ENCODE measurements at regions not wholly inside any gene's neighbourhood (a gene's known extent, or its start where the extent isn't known, plus 50 kb on each side); places are given as distances from the start of the nearest gene placed in this dataset.
A peak's percentile ranks its signal among the peaks of the same experiment; 100 is the strongest.

GRCh38 chr11:27894552-27894951 lies 194.3 kb upstream of the BDNF start:
- H3K9me3 ChIP-seq: no peaks in the 10 kb centered on the region
- DNase-seq (ENCODE audit: low spot score in 2 of 2): no peak
- in situ Hi-C loops (cut with MboI; ENCODE audit: low sequenced_read_pairs): no loop called here
- H3K27me3 ChIP-seq (ENCODE audit: low read depth): no peaks in the 10 kb centered on the region
- no peaks in the 10 kb centered on the region for H3K36me3 ChIP-seq (replicated peaks)
- H3K4me3 ChIP-seq: no peak overlapping the region
- H3K4me1 ChIP-seq: no peaks in the 10 kb centered on the region

GRCh38 chr11:27886857-27887256 lies 186.6 kb upstream of the BDNF start:
- in situ Hi-C loops (cut with MboI; ENCODE audit: low sequenced_read_pairs): no loop called here
- Histone ChIP-seq H3K4me3 (no peak overlapping the region), H3K9me3 (no peaks in the 10 kb centered on the region), H3K36me3 (replicated peaks) (no peaks in the 10 kb centered on the region), H3K4me1 (peaks cover 4% of the 10 kb centered on the region; the same call in 1 of the 2 replicates), H3K27me3 (ENCODE audit: low read depth) (no peaks in the 10 kb centered on the region)
- no peak for DNase-seq (ENCODE audit: low spot score in 2 of 2)

GRCh38 chr11:27882066-27882697 lies 181.9 kb upstream of the BDNF start:
- in situ Hi-C loops (cut with MboI; ENCODE audit: low sequenced_read_pairs): no loop called here
- peak in 1 of 2 experiments; percentile 19 for DNase-seq (ENCODE audit: low spot score in 2 of 2)
- peaks cover 4% of the 10 kb centered on the region; the same call in 1 of the 2 replicates for H3K4me1 ChIP-seq
- no peaks in the 10 kb centered on the region for H3K36me3 ChIP-seq (replicated peaks)
- no peaks in the 10 kb centered on the region for H3K9me3 ChIP-seq
- H3K27me3 ChIP-seq (ENCODE audit: low read depth): peaks cover 5% of the 10 kb centered on the region
- no peak overlapping the region for H3K4me3 ChIP-seq

- H3K36me3 ChIP-seq (replicated peaks): no peaks in the 10 kb centered on the region
- H3K4me3 ChIP-seq: no peak overlapping the region
- no peaks in the 10 kb centered on the region; the same call in 1 of the 2 replicates for H3K4me1 ChIP-seq
- H3K9me3 ChIP-seq: no peaks in the 10 kb centered on the region
- no peak for DNase-seq (ENCODE audit: low spot score in 2 of 2)
- peaks cover 6% of the 10 kb centered on the region for H3K27me3 ChIP-seq (ENCODE audit: low read depth)
- in situ Hi-C loops (cut with MboI; ENCODE audit: low sequenced_read_pairs): no loop called here
Observed at GRCh38 chr11:27875831-27876775, 175.8 kb upstream of the BDNF start.

DNA sequence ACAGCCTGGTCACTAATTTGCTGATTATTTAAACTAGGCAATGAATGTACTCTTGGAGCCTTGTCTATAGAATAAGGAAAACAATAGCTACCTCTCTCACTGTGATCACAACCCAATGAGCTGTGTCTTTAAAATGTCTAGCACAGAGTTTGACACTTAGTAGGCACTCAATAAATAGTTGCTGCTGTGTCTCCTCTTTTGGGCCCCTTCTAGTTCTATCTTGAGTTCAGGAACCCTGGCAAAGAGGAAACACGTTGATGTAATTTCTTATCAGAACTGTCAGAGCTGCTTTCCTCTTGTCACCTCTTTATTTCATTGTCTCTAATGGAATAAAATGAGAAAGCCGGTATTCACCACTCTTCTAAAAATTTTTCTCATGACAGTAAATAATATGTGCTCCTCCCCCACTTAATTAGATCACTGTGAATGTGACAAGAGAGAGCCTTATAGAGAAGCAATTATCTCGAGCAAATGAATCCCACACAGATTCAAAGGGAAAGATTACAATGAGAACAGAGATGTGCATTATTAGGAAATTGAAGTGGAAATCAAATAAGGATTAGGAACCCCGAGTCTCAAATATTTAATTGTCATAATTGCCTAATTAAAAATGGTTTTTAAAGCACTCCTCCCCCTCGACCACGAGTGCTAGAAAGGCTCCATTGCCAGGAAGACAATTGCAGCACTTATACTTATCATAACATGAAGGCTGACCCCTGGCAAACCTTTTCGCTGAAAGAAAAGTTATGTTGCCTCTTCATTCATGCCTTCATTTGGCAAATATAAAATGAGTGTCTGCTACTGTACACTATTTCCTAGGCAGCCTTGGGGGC lies 175.0 kb upstream of the BDNF start:
- Histone ChIP-seq H3K9me3 (no peaks in the 10 kb centered on the region), H3K4me1 (no peaks in the 10 kb centered on the region; the same call in 1 of the 2 replicates), H3K27me3 (ENCODE audit: low read depth) (peaks cover 6% of the 10 kb centered on the region), H3K4me3 (no peak overlapping the region), H3K36me3 (replicated peaks) (no peaks in the 10 kb centered on the region)
- no peak for DNase-seq (ENCODE audit: low spot score in 2 of 2)
- in situ Hi-C loops (cut with MboI; ENCODE audit: low sequenced_read_pairs): no loop called here

DNA sequence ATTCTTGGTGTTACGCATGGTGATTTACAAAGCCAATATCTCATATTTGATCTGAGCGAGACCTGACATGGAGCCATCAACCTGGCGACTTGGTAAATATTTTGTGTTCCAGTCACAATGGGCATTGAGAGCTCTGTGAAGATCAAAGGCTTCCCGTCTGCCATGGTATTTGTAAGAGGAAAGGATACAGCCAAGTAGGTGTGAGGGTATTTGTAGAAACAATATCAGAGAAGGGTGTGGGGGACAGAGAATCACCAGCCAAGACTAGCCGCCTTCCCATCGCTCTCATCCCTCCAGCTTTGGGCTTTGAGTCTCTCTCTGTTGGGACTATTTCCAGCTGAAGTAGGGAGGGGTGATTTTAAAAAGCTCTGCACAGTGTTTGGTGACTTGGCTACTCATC lies 173.4 kb upstream of the BDNF start:
- Histone ChIP-seq H3K4me3 (no peak overlapping the region), H3K4me1 (no peaks in the 10 kb centered on the region; the same call in 1 of the 2 replicates), H3K9me3 (no peaks in the 10 kb centered on the region), H3K36me3 (replicated peaks) (no peaks in the 10 kb centered on the region), H3K27me3 (ENCODE audit: low read depth) (peaks cover 6% of the 10 kb centered on the region)
- in situ Hi-C loops (cut with MboI; ENCODE audit: low sequenced_read_pairs): no loop called here
- DNase-seq (ENCODE audit: low spot score in 2 of 2): no peak

- Histone ChIP-seq H3K36me3 (replicated peaks) (no peaks in the 10 kb centered on the region), H3K4me3 (no peak overlapping the region), H3K27me3 (ENCODE audit: low read depth) (no peaks in the 10 kb centered on the region), H3K4me1 (no peaks in the 10 kb centered on the region; the same call in 1 of the 2 replicates), H3K9me3 (no peaks in the 10 kb centered on the region)
- no peak for DNase-seq (ENCODE audit: low spot score in 2 of 2)
- in situ Hi-C loops (cut with MboI; ENCODE audit: low sequenced_read_pairs): no loop called here
Observed at GRCh38 chr11:27871056-27871455, 170.8 kb upstream of the BDNF start.

DNA sequence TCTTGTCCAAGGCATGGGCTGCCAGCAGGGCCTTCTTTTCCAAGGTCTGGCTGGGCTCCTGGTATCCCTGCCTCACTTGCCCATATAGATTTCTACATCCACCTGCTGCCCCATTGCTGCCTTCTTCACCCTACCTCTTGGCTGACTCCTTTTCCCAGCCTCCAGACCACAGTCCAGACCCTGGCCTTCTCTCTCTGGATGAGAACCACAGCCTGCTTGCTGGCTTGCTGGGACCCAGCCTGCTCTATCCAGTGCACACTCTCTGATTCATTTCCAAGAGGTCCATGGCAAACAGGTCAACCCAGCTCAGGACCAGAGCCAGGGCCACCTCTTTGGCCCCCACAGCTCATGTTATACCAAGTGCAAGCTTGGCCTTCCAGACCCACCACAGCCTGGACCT lies 169.4 kb upstream of the BDNF start:
- Histone ChIP-seq H3K36me3 (replicated peaks) (no peaks in the 10 kb centered on the region), H3K9me3 (no peaks in the 10 kb centered on the region), H3K27me3 (ENCODE audit: low read depth) (no peaks in the 10 kb centered on the region), H3K4me3 (no peak overlapping the region), H3K4me1 (no peaks in the 10 kb centered on the region)
- DNase-seq (ENCODE audit: low spot score in 2 of 2): no peak
- in situ Hi-C loops (cut with MboI; ENCODE audit: low sequenced_read_pairs): no loop called here

DNA sequence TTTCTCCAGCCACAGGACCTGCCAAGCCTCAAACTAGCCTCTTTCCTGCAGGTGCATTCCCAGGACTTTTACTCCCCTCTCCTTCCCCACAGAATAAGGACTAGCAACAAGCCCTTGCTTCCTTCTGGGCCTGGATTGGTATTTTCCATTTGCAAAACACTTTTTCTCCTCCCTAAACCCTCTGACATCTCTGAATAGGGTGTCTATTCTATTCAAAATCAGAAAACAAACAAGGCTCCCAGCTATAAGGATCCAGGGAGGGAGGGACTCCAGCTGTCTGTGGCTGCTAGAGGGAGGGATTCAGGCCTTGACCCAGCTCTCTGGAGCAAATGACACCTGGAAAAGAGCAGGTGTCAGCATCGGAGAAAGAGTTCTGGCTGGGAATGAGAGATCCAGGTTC lies 168.5 kb upstream of the BDNF start:
- Histone ChIP-seq H3K4me3 (no peak overlapping the region), H3K4me1 (no peaks in the 10 kb centered on the region), H3K9me3 (no peaks in the 10 kb centered on the region), H3K36me3 (replicated peaks) (no peaks in the 10 kb centered on the region), H3K27me3 (ENCODE audit: low read depth) (no peaks in the 10 kb centered on the region)
- no peak for DNase-seq (ENCODE audit: low spot score in 2 of 2)
- in situ Hi-C loops (cut with MboI; ENCODE audit: low sequenced_read_pairs): no loop called here

DNA sequence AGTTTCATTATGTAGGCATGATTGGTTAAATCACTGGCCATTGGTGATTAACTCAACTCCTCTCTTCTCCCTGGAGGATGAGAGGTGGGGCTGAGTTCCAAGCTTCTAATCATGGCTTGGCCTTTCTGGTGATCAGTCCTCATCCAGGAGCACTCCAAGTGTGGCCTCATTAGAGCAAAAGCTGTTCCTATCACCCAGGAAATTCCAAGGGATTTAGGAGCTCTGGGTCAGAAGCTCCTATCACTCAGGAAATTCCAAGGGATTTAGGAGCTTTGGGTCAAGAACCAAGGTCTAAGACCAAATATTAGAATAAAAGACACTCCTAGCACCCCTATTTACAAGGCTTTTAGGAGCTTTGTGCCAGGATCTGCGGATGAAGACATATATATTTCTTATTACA lies 168.0 kb upstream of the BDNF start:
- Histone ChIP-seq H3K4me3 (no peak overlapping the region), H3K27me3 (ENCODE audit: low read depth) (no peaks in the 10 kb centered on the region), H3K36me3 (replicated peaks) (no peaks in the 10 kb centered on the region), H3K9me3 (no peaks in the 10 kb centered on the region), H3K4me1 (no peaks in the 10 kb centered on the region)
- DNase-seq (ENCODE audit: low spot score in 2 of 2): no peak
- in situ Hi-C loops (cut with MboI; ENCODE audit: low sequenced_read_pairs): no loop called here

DNA sequence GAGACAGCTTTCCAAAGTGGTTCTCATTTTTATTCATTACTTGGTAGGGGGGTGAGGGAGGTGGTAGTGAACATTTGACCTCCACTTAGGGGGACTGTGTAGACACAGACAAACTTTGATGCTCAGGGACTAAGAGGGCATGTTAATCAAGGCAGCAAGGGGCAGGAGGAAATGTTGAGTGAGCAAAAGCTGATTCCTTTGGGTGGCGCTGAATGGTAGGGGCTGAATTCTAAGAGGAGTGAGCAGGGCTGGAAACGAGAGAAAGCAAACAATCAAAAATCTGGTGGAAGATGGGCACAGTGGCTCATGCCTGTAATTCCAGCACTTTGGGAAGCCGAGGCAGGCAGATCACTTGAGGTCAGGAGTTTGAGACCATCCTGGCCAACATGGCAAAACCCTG lies 164.8 kb upstream of the BDNF start:
- DNase-seq (ENCODE audit: low spot score in 2 of 2): no peak
- in situ Hi-C loops (cut with MboI; ENCODE audit: low sequenced_read_pairs): no loop called here
- H3K4me1 ChIP-seq: no peaks in the 10 kb centered on the region
- no peaks in the 10 kb centered on the region for H3K36me3 ChIP-seq (replicated peaks)
- no peaks in the 10 kb centered on the region for H3K9me3 ChIP-seq
- no peaks in the 10 kb centered on the region for H3K27me3 ChIP-seq (ENCODE audit: low read depth)
- no peak overlapping the region for H3K4me3 ChIP-seq

- no peak overlapping the region for H3K4me3 ChIP-seq
- no peaks in the 10 kb centered on the region for H3K27me3 ChIP-seq (ENCODE audit: low read depth)
- DNase-seq (ENCODE audit: low spot score in 2 of 2): no peak
- in situ Hi-C loops (cut with MboI; ENCODE audit: low sequenced_read_pairs): no loop called here
- no peaks in the 10 kb centered on the region for H3K36me3 ChIP-seq (replicated peaks)
- H3K9me3 ChIP-seq: no peaks in the 10 kb centered on the region
- H3K4me1 ChIP-seq: no peaks in the 10 kb centered on the region
Observed at GRCh38 chr11:27864611-27865010, 164.4 kb upstream of the BDNF start.

GRCh38 chr11:27864091-27864491 lies 163.8 kb upstream of the BDNF start:
- DNase-seq (ENCODE audit: low spot score in 2 of 2): no peak
- in situ Hi-C loops (cut with MboI; ENCODE audit: low sequenced_read_pairs): no loop called here
- Histone ChIP-seq H3K9me3 (no peaks in the 10 kb centered on the region), H3K4me3 (no peak overlapping the region), H3K36me3 (replicated peaks) (no peaks in the 10 kb centered on the region), H3K4me1 (no peaks in the 10 kb centered on the region), H3K27me3 (ENCODE audit: low read depth) (no peaks in the 10 kb centered on the region)

Measured in HAP-1 (cell line).